ENCODE measurements at regions not wholly inside any gene's neighbourhood (a gene's known extent, or its start where the extent isn't known, plus 50 kb on each side); places are given as distances from the start of the nearest gene placed in this dataset.

DNA sequence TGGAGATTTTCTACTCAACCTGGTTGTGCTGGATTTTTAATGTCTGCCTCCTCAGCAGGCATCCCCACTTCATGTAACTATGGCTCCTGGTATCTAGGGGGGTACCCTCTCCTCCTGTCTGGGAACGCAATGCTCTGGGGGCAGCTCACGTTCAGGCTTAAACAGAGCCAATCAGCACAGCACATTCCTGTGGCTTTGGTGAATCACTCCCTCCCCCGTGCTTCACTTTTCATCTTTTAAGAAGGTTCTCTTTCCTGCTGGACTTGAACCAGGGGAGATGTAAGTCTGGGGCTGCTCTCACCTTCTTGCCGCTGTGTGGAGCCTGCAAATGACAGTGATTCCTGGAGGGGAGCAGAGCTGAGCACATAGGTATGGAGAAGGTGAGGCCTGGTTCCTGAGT is 101.2 kb downstream of the MSX2 start:
- Histone ChIP-seq H3K9me3 (ENCODE audit: low read length) (no peaks in the 10 kb centered on the region), H3K27ac (ENCODE audit: low read depth, low read length) (no peak overlapping the region), H3K4me1 (ENCODE audit: insufficient read depth, low read length) (no peaks in the 10 kb centered on the region), H3K27me3 (ENCODE audit: control insufficient read depth in 1 of 2, insufficient read depth in 2 of 2, low read length in 2 of 2) (no peaks in the 10 kb centered on the region), H3K36me3 (ENCODE audit: insufficient read depth, low read length) (no peaks in the 10 kb centered on the region), H3K4me3 (ENCODE audit: low read depth in 1 of 2, low read length in 2 of 2) (no peak overlapping the region), H3K9ac (ENCODE audit: low read length) (no peak overlapping the region)

GRCh38 chr5:174818430-174818829 is 94.0 kb downstream of the MSX2 start:
- H3K4me3 ChIP-seq (ENCODE audit: low read depth in 1 of 2, low read length in 2 of 2) = no peak overlapping the region
- no peaks in the 10 kb centered on the region for H3K4me1 ChIP-seq (ENCODE audit: insufficient read depth, low read length)
- H3K27ac ChIP-seq (ENCODE audit: low read depth, low read length) = no peak overlapping the region
- H3K36me3 ChIP-seq (ENCODE audit: insufficient read depth, low read length) = no peaks in the 10 kb centered on the region
- H3K27me3 ChIP-seq (ENCODE audit: control insufficient read depth in 1 of 2, insufficient read depth in 2 of 2, low read length in 2 of 2) = no peaks in the 10 kb centered on the region
- no peak overlapping the region for H3K9ac ChIP-seq (ENCODE audit: low read length)
- no peaks in the 10 kb centered on the region for H3K9me3 ChIP-seq (ENCODE audit: low read length)

DNA sequence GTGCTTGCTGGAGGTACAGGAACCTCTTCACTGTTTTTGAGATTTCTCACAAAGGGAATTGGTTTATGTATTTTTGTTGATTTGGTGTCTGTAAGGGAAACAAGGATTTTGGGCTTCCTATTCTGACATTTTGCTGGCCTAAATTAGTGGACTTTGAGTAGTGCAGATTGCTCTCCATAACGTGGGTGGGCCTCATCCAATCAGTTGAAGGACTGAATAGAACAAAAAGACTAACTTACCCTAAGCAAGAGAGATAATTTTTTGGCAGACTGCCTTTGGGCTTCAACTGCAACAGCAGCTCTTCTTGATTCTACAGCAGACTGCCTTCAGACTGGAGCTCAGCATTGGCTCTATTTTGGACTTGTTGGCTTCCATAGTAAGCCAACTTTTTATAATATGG is 93.2 kb downstream of the MSX2 start:
- H3K27me3 ChIP-seq (ENCODE audit: control insufficient read depth in 1 of 2, insufficient read depth in 2 of 2, low read length in 2 of 2) = no peaks in the 10 kb centered on the region
- H3K9me3 ChIP-seq (ENCODE audit: low read length) = no peaks in the 10 kb centered on the region
- H3K36me3 ChIP-seq (ENCODE audit: insufficient read depth, low read length) = no peaks in the 10 kb centered on the region
- H3K27ac ChIP-seq (ENCODE audit: low read depth, low read length) = no peak overlapping the region
- H3K4me3 ChIP-seq (ENCODE audit: low read depth in 1 of 2, low read length in 2 of 2) = no peak overlapping the region
- no peaks in the 10 kb centered on the region for H3K4me1 ChIP-seq (ENCODE audit: insufficient read depth, low read length)
- no peak overlapping the region for H3K9ac ChIP-seq (ENCODE audit: low read length)

- Histone ChIP-seq H3K27ac (ENCODE audit: low read depth, low read length) (no peak overlapping the region), H3K9ac (ENCODE audit: low read length) (no peak overlapping the region), H3K36me3 (ENCODE audit: insufficient read depth, low read length) (no peaks in the 10 kb centered on the region), H3K9me3 (ENCODE audit: low read length) (no peaks in the 10 kb centered on the region), H3K4me1 (ENCODE audit: insufficient read depth, low read length) (no peaks in the 10 kb centered on the region), H3K27me3 (ENCODE audit: control insufficient read depth in 1 of 2, insufficient read depth in 2 of 2, low read length in 2 of 2) (no peaks in the 10 kb centered on the region), H3K4me3 (ENCODE audit: low read depth in 1 of 2, low read length in 2 of 2) (no peak overlapping the region)
These were observed 92.5 kb downstream of the MSX2 start for GRCh38 chr5:174816858-174817257.

- no peaks in the 10 kb centered on the region for H3K9me3 ChIP-seq (ENCODE audit: low read length)
- no peak overlapping the region for H3K27ac ChIP-seq (ENCODE audit: low read depth, low read length)
- H3K4me3 ChIP-seq (ENCODE audit: low read depth in 1 of 2, low read length in 2 of 2) = no peak overlapping the region
- H3K36me3 ChIP-seq (ENCODE audit: insufficient read depth, low read length) = no peaks in the 10 kb centered on the region
- H3K9ac ChIP-seq (ENCODE audit: low read length) = no peak overlapping the region
- H3K4me1 ChIP-seq (ENCODE audit: insufficient read depth, low read length) = no peaks in the 10 kb centered on the region
- H3K27me3 ChIP-seq (ENCODE audit: control insufficient read depth in 1 of 2, insufficient read depth in 2 of 2, low read length in 2 of 2) = no peaks in the 10 kb centered on the region
These were observed 87.1 kb downstream of the MSX2 start for GRCh38 chr5:174811438-174811837.

DNA sequence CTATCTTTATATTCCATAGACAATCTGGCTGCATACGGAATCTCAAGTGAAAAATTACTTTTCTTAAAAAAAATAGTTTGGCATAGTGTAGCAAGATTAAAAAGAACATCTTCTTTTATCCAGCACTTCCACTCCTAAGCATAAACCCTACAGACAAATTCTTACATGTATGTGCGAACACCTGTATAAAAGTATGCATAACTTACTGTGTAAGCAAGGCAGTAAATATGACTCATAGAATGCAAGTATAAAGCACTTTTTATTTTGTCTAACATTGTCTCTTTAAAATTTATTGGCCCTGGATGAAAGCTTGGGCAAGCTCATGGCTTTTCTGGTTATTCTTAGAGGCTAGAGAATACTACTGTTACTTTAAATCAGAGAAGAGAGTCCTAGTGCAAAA is 86.4 kb downstream of the MSX2 start:
- H3K9me3 ChIP-seq (ENCODE audit: low read length) = no peaks in the 10 kb centered on the region
- no peak overlapping the region for H3K9ac ChIP-seq (ENCODE audit: low read length)
- no peaks in the 10 kb centered on the region for H3K36me3 ChIP-seq (ENCODE audit: insufficient read depth, low read length)

GRCh38 chr5:174807471-174807870 is 83.1 kb downstream of the MSX2 start:
- no peaks in the 10 kb centered on the region for H3K9me3 ChIP-seq (ENCODE audit: low read length)
- H3K9ac ChIP-seq (ENCODE audit: low read length) = no peak overlapping the region
- H3K4me3 ChIP-seq (ENCODE audit: low read depth in 1 of 2, low read length in 2 of 2) = no peak overlapping the region
- H3K27ac ChIP-seq (ENCODE audit: low read depth, low read length) = no peak overlapping the region
- H3K27me3 ChIP-seq (ENCODE audit: control insufficient read depth in 1 of 2, insufficient read depth in 2 of 2, low read length in 2 of 2) = no peaks in the 10 kb centered on the region
- H3K4me1 ChIP-seq (ENCODE audit: insufficient read depth, low read length) = no peaks in the 10 kb centered on the region
- no peaks in the 10 kb centered on the region for H3K36me3 ChIP-seq (ENCODE audit: insufficient read depth, low read length)

More for the DNA sequence above, 86.4 kb downstream of the MSX2 start:
- H3K27me3 ChIP-seq (ENCODE audit: control insufficient read depth in 1 of 2, insufficient read depth in 2 of 2, low read length in 2 of 2) = no peaks in the 10 kb centered on the region
- H3K4me3 ChIP-seq (ENCODE audit: low read depth in 1 of 2, low read length in 2 of 2) = no peak overlapping the region
- no peaks in the 10 kb centered on the region for H3K4me1 ChIP-seq (ENCODE audit: insufficient read depth, low read length)
- no peak overlapping the region for H3K27ac ChIP-seq (ENCODE audit: low read depth, low read length)

- Histone ChIP-seq H3K36me3 (ENCODE audit: insufficient read depth, low read length) (no peaks in the 10 kb centered on the region), H3K9ac (ENCODE audit: low read length) (no peak overlapping the region), H3K4me3 (ENCODE audit: low read depth in 1 of 2, low read length in 2 of 2) (no peak overlapping the region), H3K4me1 (ENCODE audit: insufficient read depth, low read length) (no peaks in the 10 kb centered on the region), H3K27me3 (ENCODE audit: control insufficient read depth in 1 of 2, insufficient read depth in 2 of 2, low read length in 2 of 2) (no peaks in the 10 kb centered on the region), H3K9me3 (ENCODE audit: low read length) (no peaks in the 10 kb centered on the region), H3K27ac (ENCODE audit: low read depth, low read length) (no peak overlapping the region)
These were observed 82.3 kb downstream of the MSX2 start for GRCh38 chr5:174806729-174807128.

DNA sequence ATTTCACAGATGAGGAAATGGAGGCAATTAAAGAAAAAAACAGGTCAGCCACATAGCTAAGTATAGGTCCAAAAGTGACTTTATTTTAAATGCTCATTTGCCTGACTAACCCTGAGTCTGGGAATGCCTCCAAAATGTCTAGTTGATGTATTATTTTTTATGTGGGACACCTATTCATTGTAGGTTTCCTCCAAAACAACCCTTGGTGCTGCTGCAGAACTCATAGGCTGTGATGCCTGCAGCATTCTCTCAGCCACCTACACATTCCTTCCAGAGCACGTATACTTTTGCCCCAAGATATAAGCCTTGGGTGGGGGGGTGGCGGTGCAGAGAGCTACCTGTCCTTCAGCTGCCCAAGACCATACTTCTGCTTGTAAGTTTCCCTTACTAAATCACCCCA is 77.4 kb downstream of the MSX2 start:
- H3K4me1 ChIP-seq (ENCODE audit: insufficient read depth, low read length) = no peaks in the 10 kb centered on the region
- no peaks in the 10 kb centered on the region for H3K36me3 ChIP-seq (ENCODE audit: insufficient read depth, low read length)
- no peaks in the 10 kb centered on the region for H3K27me3 ChIP-seq (ENCODE audit: control insufficient read depth in 1 of 2, insufficient read depth in 2 of 2, low read length in 2 of 2)
- no peaks in the 10 kb centered on the region for H3K9me3 ChIP-seq (ENCODE audit: low read length)
- H3K4me3 ChIP-seq (ENCODE audit: low read depth in 1 of 2, low read length in 2 of 2) = no peak overlapping the region
- H3K9ac ChIP-seq (ENCODE audit: low read length) = no peak overlapping the region
- no peak overlapping the region for H3K27ac ChIP-seq (ENCODE audit: low read depth, low read length)

- H3K36me3 ChIP-seq (ENCODE audit: insufficient read depth, low read length) = no peaks in the 10 kb centered on the region
- no peaks in the 10 kb centered on the region for H3K27me3 ChIP-seq (ENCODE audit: control insufficient read depth in 1 of 2, insufficient read depth in 2 of 2, low read length in 2 of 2)
- no peak overlapping the region for H3K9ac ChIP-seq (ENCODE audit: low read length)
- H3K4me1 ChIP-seq (ENCODE audit: insufficient read depth, low read length) = no peaks in the 10 kb centered on the region
- no peak overlapping the region for H3K4me3 ChIP-seq (ENCODE audit: low read depth in 1 of 2, low read length in 2 of 2)
- H3K9me3 ChIP-seq (ENCODE audit: low read length) = no peaks in the 10 kb centered on the region
- no peak overlapping the region for H3K27ac ChIP-seq (ENCODE audit: low read depth, low read length)
These were observed 76.1 kb downstream of the MSX2 start for GRCh38 chr5:174800435-174800834.

DNA sequence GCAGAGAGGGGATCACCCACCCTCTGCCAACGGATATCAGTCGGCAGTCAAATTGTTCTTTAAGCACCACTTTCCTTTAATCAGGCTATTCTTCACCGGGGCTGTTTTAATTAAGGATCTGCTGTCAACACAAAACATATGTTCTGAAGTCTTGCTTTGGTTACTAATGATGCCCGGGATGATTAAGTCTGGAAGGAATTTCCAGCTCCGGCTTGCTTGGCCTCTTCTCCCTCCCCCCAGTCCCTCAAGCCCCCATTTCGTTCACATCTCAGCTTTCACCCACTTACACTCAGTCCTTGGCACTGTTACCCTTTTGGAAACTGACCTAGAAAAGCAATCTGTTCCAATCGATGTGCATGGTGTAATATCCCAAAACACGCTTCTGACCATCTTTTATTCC is 74.7 kb downstream of the MSX2 start:
- H3K27ac ChIP-seq (ENCODE audit: low read depth, low read length) = no peak overlapping the region
- H3K27me3 ChIP-seq (ENCODE audit: control insufficient read depth in 1 of 2, insufficient read depth in 2 of 2, low read length in 2 of 2) = no peaks in the 10 kb centered on the region
- H3K4me1 ChIP-seq (ENCODE audit: insufficient read depth, low read length) = no peaks in the 10 kb centered on the region
- H3K9me3 ChIP-seq (ENCODE audit: low read length) = no peaks in the 10 kb centered on the region
- no peak overlapping the region for H3K4me3 ChIP-seq (ENCODE audit: low read depth in 1 of 2, low read length in 2 of 2)
- H3K9ac ChIP-seq (ENCODE audit: low read length) = no peak overlapping the region
- no peaks in the 10 kb centered on the region for H3K36me3 ChIP-seq (ENCODE audit: insufficient read depth, low read length)

DNA sequence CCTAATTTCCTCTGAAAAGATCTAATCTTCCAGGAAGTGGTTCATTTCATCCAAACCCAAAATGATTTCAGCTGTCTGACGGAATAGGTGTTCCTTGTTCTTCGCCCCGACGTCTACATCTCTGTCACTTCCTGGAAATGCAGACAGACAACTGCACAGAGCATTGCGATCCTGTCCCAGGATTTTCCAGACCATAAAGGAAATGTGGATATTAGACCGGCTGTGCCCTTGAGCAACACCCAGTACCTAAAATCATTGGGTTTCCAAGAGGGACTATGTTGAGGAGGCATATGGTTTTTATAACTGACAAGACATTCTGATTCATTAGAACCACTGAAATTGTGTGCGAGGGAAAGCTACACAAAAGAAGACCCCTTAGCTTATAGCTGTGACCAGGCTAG is 74.2 kb downstream of the MSX2 start:
- no peaks in the 10 kb centered on the region for H3K9me3 ChIP-seq (ENCODE audit: low read length)
- no peak overlapping the region for H3K9ac ChIP-seq (ENCODE audit: low read length)
- H3K27ac ChIP-seq (ENCODE audit: low read depth, low read length) = no peak overlapping the region
- no peaks in the 10 kb centered on the region for H3K27me3 ChIP-seq (ENCODE audit: control insufficient read depth in 1 of 2, insufficient read depth in 2 of 2, low read length in 2 of 2)
- peaks cover under 1% of the 10 kb centered on the region for H3K4me1 ChIP-seq (ENCODE audit: insufficient read depth, low read length)
- H3K36me3 ChIP-seq (ENCODE audit: insufficient read depth, low read length) = no peaks in the 10 kb centered on the region
- H3K4me3 ChIP-seq (ENCODE audit: low read depth in 1 of 2, low read length in 2 of 2) = no peak overlapping the region

Data from muscle layer of colon (tissue), 2 donors.